SK-N-SH (cell line): ENCODE measurements at regions not wholly inside any gene's neighbourhood (a gene's known extent, or its start where the extent isn't known, plus 50 kb on each side); places are given as distances from the start of the nearest gene placed in this dataset.
A peak's percentile ranks its signal among the peaks of the same experiment; 100 is the strongest.

Experiments used
- CTCF ChIA-PET: fragments of 300-600, 350-600 bp; formaldehyde crosslinking; extraction: SDS; loops from one replicate; lab custom pipeline; 2021; lab: Yijun Ruan, JAX
- POLR2A ChIA-PET: fragments of 350-600 bp; sonication (Branson Sonifier 250); formaldehyde crosslinking; extraction: SDS; loops from one replicate; lab custom pipeline; 2020; ENCODE audit warnings: antibody characterized with exemption, inconsistent platforms; lab: Yijun Ruan, JAX
- DNase-seq: peaks from one replicate; pipeline ENCODE4 v3.0.0; 2012
- H2AFZ ChIP-seq: fragments of 200-600 bp; sonication (generic); 2 replicates; pipeline ENCODE4 v1.8.1; 2016; ENCODE audit warnings: antibody characterized with exemption, mild to moderate bottlenecking, low read depth
- H3F3A ChIP-seq: fragments of 200-600 bp; sonication (generic); replicated peaks from 2 replicates; pipeline ENCODE3; 2016; ENCODE audit warnings: antibody characterized with exemption, mild to moderate bottlenecking; ENCODE audit not compliant: insufficient read depth
- H3K27ac ChIP-seq, 2 experiments: fragments of 200-500 bp in 1 of 2; fragments of 200-600 bp in 1 of 2; sonication (Bioruptor generic) in 1 of 2; sonication (generic), shearing (Covaris generic) in 1 of 2; 2 replicates each; pipeline versions ENCODE4 v1.5.1 to v1.6.1; 2014 to 2016; ENCODE audit warnings: low read depth in 2 of 2, inconsistent platforms in 1 of 2, low read length in 1 of 2, mild to moderate bottlenecking in 1 of 2, mixed read lengths in 1 of 2
- H3K27me3 ChIP-seq: fragments of 200-600 bp; sonication (generic), shearing (Covaris generic); 2 replicates; pipeline ENCODE4 v1.6.1; 2016; ENCODE audit warnings: mixed run types; ENCODE audit not compliant: insufficient read depth
- H3K36me3 ChIP-seq, 2 experiments: fragments of 200-500 bp in 1 of 2; fragments of 200-600 bp in 1 of 2; sonication (Bioruptor generic) in 1 of 2; sonication (generic) in 1 of 2; replicated peaks in 1 of 2; 2 replicates each; pipeline versions ENCODE3 to v1.5.1; 2014 to 2016; ENCODE audit warnings: low read length in 1 of 2, mild to moderate bottlenecking in 1 of 2; ENCODE audit not compliant: insufficient read depth in 2 of 2, control insufficient read depth in 1 of 2
- H3K4me1 ChIP-seq, 2 experiments: fragments of 200-500 bp in 1 of 2; fragments of 200-600 bp in 1 of 2; sonication (Bioruptor generic) in 1 of 2; sonication (generic), shearing (Covaris generic) in 1 of 2; 2 replicates each; pipeline versions ENCODE4 v1.5.1 to v1.6.1; 2014 to 2016; ENCODE audit warnings: low read depth in 1 of 2, low read length in 1 of 2, mixed run types in 1 of 2; ENCODE audit not compliant: insufficient read depth in 2 of 2, control insufficient read depth in 1 of 2
- H3K4me2 ChIP-seq: fragments of 200-600 bp; sonication (generic), shearing (Covaris generic); 2 replicates; pipeline ENCODE4 v1.6.1; 2017; ENCODE audit warnings: mixed run types
- H3K4me3 ChIP-seq, 2 experiments: fragments of 200-500 bp in 1 of 2; fragments of 200-600 bp in 1 of 2; sonication (Bioruptor generic) in 1 of 2; sonication (generic), shearing (Covaris generic) in 1 of 2; 2 replicates each; pipeline versions ENCODE4 v1.5.1 to v1.8.1; 2014 to 2016; ENCODE audit warnings: low read depth in 2 of 2, inconsistent platforms in 1 of 2, low read length in 1 of 2, mild to moderate bottlenecking in 1 of 2, mixed read lengths in 1 of 2, moderate library complexity in 1 of 2
- H3K79me2 ChIP-seq: fragments of 200-600 bp; sonication (generic); 2 replicates; pipeline ENCODE4 v1.8.1; 2017; ENCODE audit warnings: mild to moderate bottlenecking; ENCODE audit not compliant: insufficient read depth
- H3K9ac ChIP-seq: fragments of 200-600 bp; sonication (generic); 2 replicates; pipeline ENCODE4 v1.6.1; 2017; ENCODE audit warnings: mixed run types
- H3K9me2 ChIP-seq: fragments of 200-600 bp; sonication (generic); 2 replicates; pipeline ENCODE4 v1.6.1; 2017; ENCODE audit warnings: mixed run types
- H3K9me3 ChIP-seq: fragments of 200-600 bp; sonication (generic); 2 replicates; pipeline ENCODE4 v1.6.1; 2017; ENCODE audit warnings: mixed run types, mild to moderate bottlenecking, moderate library complexity
- H4K20me1 ChIP-seq: fragments of 200-600 bp; sonication (generic); 2 replicates; pipeline ENCODE4 v1.6.1; 2017; ENCODE audit warnings: mild to moderate bottlenecking, mixed run types; ENCODE audit not compliant: insufficient read depth
- CHD2 ChIP-seq: fragments of 150-350 bp; IDR thresholded peaks from 2 replicates; pipeline ENCODE4 v1.6.1; 2018; ENCODE audit warnings: low read length; ENCODE audit not compliant: partially characterized antibody
- EP300 ChIP-seq, 2 experiments: IDR thresholded peaks; 2 replicates each; pipeline versions ENCODE4 v1.4.0 to v1.6.1; 2012; ENCODE audit warnings: borderline replicate concordance in 1 of 2, low read depth in 1 of 2, low read length in 1 of 2
- EZH2phosphoT487 ChIP-seq: fragments of 200-600 bp; sonication (generic); IDR thresholded peaks from 2 replicates; pipeline ENCODE4 v1.6.1; 2017; ENCODE audit warnings: low read depth, mixed run types, mild to moderate bottlenecking, antibody characterized with exemption, moderate library complexity, borderline replicate concordance
- MEF2A ChIP-seq: IDR thresholded peaks from 2 replicates; pipeline ENCODE4 v1.4.0; 2012; ENCODE audit warnings: low read depth, borderline replicate concordance
- SMC3 ChIP-seq: IDR thresholded peaks from 2 replicates; pipeline ENCODE4 v1.6.1; 2012; ENCODE audit warnings: low read depth, low read length, improper control_type of control experiment
- TAF1 ChIP-seq: IDR thresholded peaks from 2 replicates; pipeline ENCODE4 v1.6.1; 2012; ENCODE audit warnings: low read depth, mild to moderate bottlenecking, low read length, moderate library complexity, borderline replicate concordance
- TCF12 ChIP-seq: IDR thresholded peaks from 2 replicates; pipeline ENCODE4 v1.4.0; 2012
- WGBS: methylation state at CpG from one replicate; pipeline ENCODE4 v1.1.6; 2017; ENCODE audit warnings: low lambda C conversion rate; 5-methylcytosine and 5-hydroxymethylcytosine counted together
- TF ChIP-seq, protein P1 (sequence below): IDR thresholded peaks from 2 replicates; pipeline ENCODE4 v1.6.1; 2012; ENCODE audit warnings: mild to moderate bottlenecking, low read depth, low read length, moderate library complexity
- TF ChIP-seq, protein P2 (sequence below): fragments of 150-350 bp; IDR thresholded peaks from 2 replicates; pipeline ENCODE4 v1.6.1; 2017; ENCODE audit warnings: antibody characterized with exemption, low read length, low read depth, borderline replicate concordance
- TF ChIP-seq, protein P3 (sequence below): fragments of 200-600 bp; sonication (generic); IDR thresholded peaks from 2 replicates; pipeline ENCODE4 v1.6.1; 2017; ENCODE audit warnings: antibody characterized with exemption, mild to moderate bottlenecking, moderate library complexity
- TF ChIP-seq, protein P4 (sequence below): IDR thresholded peaks from 2 replicates; pipeline ENCODE4 v1.4.0; 2012; ENCODE audit warnings: low read depth, borderline replicate concordance

DNA sequence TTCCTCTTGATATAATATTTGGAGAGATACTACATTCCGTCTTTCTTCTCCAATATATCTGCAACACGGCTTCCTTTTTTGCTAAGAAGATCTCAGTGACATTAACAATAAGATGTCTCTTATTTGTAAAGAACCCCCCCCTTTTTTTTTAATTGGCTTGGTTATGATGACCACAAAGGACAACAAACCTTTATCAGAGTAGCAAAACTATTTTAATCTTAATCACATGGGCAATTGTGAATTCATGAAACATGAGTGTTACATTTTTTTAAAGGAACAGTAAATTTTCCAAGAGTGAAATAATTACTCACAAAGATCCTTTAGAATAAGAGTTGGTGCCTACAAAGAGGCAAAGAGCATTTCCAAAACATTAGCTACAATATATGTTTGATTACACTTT is 554.1 kb downstream of the MAT2B start:
- Histone ChIP-seq H3K79me2 (no peaks in the 10 kb centered on the region), H3K4me2 (no peak overlapping the region), H3K27ac (no peak overlapping the region), H3K9ac (no peak overlapping the region), H2AFZ (no peak overlapping the region), H3K9me3 (no peaks in the 10 kb centered on the region), H4K20me1 (no peaks in the 10 kb centered on the region), H3K9me2 (no peaks in the 10 kb centered on the region), H3K4me1 (peaks cover 0 to 2% of the 10 kb centered on the region in 2 experiments; a peak in 1 of 4 replicates), H3K36me3 (no peaks in the 10 kb centered on the region), H3K4me3 (no peak overlapping the region), H3K27me3 (no peaks in the 10 kb centered on the region), H3F3A (no peaks in the 10 kb centered on the region)
- DNase-seq = no peak
- 66% methylated on average over 2 of the region's 2 CpGs for WGBS
- TF ChIP-seq, protein P1, sequence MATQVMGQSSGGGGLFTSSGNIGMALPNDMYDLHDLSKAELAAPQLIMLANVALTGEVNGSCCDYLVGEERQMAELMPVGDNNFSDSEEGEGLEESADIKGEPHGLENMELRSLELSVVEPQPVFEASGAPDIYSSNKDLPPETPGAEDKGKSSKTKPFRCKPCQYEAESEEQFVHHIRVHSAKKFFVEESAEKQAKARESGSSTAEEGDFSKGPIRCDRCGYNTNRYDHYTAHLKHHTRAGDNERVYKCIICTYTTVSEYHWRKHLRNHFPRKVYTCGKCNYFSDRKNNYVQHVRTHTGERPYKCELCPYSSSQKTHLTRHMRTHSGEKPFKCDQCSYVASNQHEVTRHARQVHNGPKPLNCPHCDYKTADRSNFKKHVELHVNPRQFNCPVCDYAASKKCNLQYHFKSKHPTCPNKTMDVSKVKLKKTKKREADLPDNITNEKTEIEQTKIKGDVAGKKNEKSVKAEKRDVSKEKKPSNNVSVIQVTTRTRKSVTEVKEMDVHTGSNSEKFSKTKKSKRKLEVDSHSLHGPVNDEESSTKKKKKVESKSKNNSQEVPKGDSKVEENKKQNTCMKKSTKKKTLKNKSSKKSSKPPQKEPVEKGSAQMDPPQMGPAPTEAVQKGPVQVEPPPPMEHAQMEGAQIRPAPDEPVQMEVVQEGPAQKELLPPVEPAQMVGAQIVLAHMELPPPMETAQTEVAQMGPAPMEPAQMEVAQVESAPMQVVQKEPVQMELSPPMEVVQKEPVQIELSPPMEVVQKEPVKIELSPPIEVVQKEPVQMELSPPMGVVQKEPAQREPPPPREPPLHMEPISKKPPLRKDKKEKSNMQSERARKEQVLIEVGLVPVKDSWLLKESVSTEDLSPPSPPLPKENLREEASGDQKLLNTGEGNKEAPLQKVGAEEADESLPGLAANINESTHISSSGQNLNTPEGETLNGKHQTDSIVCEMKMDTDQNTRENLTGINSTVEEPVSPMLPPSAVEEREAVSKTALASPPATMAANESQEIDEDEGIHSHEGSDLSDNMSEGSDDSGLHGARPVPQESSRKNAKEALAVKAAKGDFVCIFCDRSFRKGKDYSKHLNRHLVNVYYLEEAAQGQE = no peak
- TF ChIP-seq MEF2A (no peak), SMC3 (no peak)
- POLR2A ChIA-PET = no interaction called here
- CTCF ChIA-PET = interaction anchor here (0.7 kb wide), 1 partner anchor 161 kb away, joined by 3 read pairs; no protein-coding TSS in a partner anchor

DNA sequence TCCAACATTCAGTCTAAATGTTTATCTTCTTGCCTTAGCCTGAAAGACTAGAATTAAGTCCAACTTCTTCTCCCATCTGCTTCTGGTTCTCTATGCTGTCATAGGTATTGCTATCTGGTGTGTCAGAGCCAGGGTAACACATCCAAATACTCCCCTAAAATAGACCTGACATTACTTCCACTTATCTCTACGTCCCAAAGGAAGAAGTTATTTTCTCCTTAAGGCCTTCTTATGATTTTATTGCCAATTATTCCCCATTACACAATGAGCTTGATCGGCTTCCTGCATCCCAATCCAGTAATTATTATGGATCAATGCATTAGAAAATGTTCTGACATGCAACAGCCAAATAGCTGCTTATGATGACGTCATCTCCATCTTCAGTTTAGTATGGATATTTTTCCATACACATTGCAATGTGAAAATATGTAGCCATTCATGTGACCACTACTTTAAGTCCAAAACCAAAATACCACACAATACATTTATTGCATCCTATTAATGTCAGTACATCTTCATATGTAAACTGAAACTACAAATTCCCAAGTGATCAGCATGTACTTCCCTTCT is 555.5 kb downstream of the MAT2B start:
- H3F3A ChIP-seq = no peaks in the 10 kb centered on the region
- POLR2A ChIA-PET = no interaction called here
- WGBS = 52% methylated on average over 3 of the region's 3 CpGs
- H3K27ac ChIP-seq = peak overlapping the region in 1 of 2 experiments; percentile 22; a peak in 1 of 4 replicates
- no peaks in the 10 kb centered on the region for H3K79me2 ChIP-seq
- DNase-seq = no peak
- H3K9ac ChIP-seq = no peak overlapping the region
- H4K20me1 ChIP-seq = no peaks in the 10 kb centered on the region
- CTCF ChIA-PET = interaction anchor here (0.6 kb wide), 1 partner anchor 1249 kb away, joined by 3 read pairs; no protein-coding TSS in a partner anchor
- no peak overlapping the region for H3K4me2 ChIP-seq
- H3K9me3 ChIP-seq = no peaks in the 10 kb centered on the region
- no peaks in the 10 kb centered on the region for H3K9me2 ChIP-seq
- H3K4me3 ChIP-seq = no peak overlapping the region
- H2AFZ ChIP-seq = no peak overlapping the region
- no peaks in the 10 kb centered on the region for H3K27me3 ChIP-seq
- peaks cover 0 to 2% of the 10 kb centered on the region in 2 experiments; a peak in 1 of 4 replicates for H3K4me1 ChIP-seq
- TF ChIP-seq, protein P2, sequence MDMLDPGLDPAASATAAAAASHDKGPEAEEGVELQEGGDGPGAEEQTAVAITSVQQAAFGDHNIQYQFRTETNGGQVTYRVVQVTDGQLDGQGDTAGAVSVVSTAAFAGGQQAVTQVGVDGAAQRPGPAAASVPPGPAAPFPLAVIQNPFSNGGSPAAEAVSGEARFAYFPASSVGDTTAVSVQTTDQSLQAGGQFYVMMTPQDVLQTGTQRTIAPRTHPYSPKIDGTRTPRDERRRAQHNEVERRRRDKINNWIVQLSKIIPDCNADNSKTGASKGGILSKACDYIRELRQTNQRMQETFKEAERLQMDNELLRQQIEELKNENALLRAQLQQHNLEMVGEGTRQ = no peak
- no peak for TF ChIP-seq MEF2A
- TF ChIP-seq CHD2 = no peak
- TF ChIP-seq, protein P3, sequence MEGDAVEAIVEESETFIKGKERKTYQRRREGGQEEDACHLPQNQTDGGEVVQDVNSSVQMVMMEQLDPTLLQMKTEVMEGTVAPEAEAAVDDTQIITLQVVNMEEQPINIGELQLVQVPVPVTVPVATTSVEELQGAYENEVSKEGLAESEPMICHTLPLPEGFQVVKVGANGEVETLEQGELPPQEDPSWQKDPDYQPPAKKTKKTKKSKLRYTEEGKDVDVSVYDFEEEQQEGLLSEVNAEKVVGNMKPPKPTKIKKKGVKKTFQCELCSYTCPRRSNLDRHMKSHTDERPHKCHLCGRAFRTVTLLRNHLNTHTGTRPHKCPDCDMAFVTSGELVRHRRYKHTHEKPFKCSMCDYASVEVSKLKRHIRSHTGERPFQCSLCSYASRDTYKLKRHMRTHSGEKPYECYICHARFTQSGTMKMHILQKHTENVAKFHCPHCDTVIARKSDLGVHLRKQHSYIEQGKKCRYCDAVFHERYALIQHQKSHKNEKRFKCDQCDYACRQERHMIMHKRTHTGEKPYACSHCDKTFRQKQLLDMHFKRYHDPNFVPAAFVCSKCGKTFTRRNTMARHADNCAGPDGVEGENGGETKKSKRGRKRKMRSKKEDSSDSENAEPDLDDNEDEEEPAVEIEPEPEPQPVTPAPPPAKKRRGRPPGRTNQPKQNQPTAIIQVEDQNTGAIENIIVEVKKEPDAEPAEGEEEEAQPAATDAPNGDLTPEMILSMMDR = no peak
- TF ChIP-seq EZH2phosphoT487 = no peak
- TF ChIP-seq, protein P4, sequence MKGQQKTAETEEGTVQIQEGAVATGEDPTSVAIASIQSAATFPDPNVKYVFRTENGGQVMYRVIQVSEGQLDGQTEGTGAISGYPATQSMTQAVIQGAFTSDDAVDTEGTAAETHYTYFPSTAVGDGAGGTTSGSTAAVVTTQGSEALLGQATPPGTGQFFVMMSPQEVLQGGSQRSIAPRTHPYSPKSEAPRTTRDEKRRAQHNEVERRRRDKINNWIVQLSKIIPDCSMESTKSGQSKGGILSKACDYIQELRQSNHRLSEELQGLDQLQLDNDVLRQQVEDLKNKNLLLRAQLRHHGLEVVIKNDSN = no peak
- no peak for TF ChIP-seq TAF1
- TF ChIP-seq EP300 (IDR thresholded peaks at IDR 0.05; ENCODE audit: borderline replicate concordance in 1 of 2, low read depth in 1 of 2, low read length in 1 of 2) = no peak
- no peak for TF ChIP-seq TCF12
- no peaks in the 10 kb centered on the region for H3K36me3 ChIP-seq
